ENCODE measurements at regions not wholly inside any gene's neighbourhood (a gene's known extent, or its start where the extent isn't known, plus 50 kb on each side); places are given as distances from the start of the nearest gene placed in this dataset.
"Not testable (repeated sequence)": the region's sequence is repeated elsewhere in the genome, so short reads cannot be mapped to it uniquely, and the experiment has no call there.

GRCh38 chr9:66812967-66813366, 87.6 kb upstream of the ZNF658 start:
- TF ChIP-seq CTCF (IDR thresholded peaks at IDR 0.05; ENCODE audit: insufficient read depth, low read length); POLR2AphosphoS5 (IDR thresholded peaks at IDR 0.05; ENCODE audit: low read depth): not testable (repeated sequence)

All from HL-60 (cell line).